DMS153 treated with DMSO at 0.1 percent for 48 hours (cell line): ENCODE measurements at regions not wholly inside any gene's neighbourhood (a gene's known extent, or its start where the extent isn't known, plus 50 kb on each side); places are given as distances from the start of the nearest gene placed in this dataset.

ENCODE experiments used
- DNase-seq: peaks from one replicate; lab custom pipeline; 2025; ENCODE audit not compliant: unreplicated experiment; lab: John Stamatoyannopoulos, UW

- no peak for DNase-seq
Measured at GRCh38 chr19:27777726-27778125, 1435.2 kb downstream of the UQCRFS1 start.

- no peak for DNase-seq
Measured at GRCh38 chr19:27777242-27777641, 1435.7 kb downstream of the UQCRFS1 start.

GRCh38 chr19:27776524-27776923 is 1436.4 kb downstream of the UQCRFS1 start:
- no peak for DNase-seq

- no peak for DNase-seq
Measured at GRCh38 chr19:27776020-27776419, 1436.9 kb downstream of the UQCRFS1 start.

GRCh38 chr19:27775395-27775794 is 1437.6 kb downstream of the UQCRFS1 start:
- DNase-seq, result no peak

DNA sequence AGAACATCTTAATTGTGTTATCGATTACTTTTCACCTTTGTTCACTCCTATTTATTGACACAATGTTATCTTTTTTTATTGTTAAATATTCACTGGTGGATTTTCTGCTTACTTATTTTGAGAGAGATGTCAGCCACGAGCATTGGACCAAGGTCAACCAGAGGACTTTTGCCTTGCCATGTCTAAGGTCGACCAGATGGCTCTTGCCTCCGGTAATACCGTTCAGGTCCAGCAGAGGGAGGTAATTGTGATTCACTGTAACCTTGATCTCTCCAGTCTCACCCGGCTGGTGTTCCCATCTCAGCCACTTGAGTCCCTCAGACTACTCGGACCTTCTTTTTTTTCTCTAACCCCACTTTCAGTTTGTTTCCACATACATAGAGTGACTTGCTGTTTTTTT is 1438.1 kb downstream of the UQCRFS1 start:
- DNase-seq, result no peak

GRCh38 chr19:27774337-27774736 is 1438.6 kb downstream of the UQCRFS1 start:
- no peak for DNase-seq

GRCh38 chr19:27773318-27774094 is 1439.4 kb downstream of the UQCRFS1 start:
- DNase-seq, result no peak

DNA sequence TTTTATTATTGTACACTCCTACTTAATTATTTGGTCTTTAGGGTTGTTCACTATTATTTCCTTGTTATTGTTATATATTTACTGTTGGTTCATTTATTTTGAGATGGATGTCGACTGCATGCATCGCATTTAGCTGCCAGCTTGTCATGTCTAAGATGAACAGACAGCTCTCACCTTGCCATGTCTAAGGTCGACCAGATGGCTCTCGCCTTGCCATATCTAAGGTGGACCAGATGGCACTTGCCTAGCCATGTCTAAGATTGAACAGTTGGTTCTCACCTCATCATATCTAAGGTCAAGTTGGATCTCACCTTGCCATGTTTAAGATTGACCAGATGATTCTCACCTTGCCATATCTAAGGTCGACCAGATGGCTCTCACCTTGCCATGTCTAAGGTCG is 1440.9 kb downstream of the UQCRFS1 start:
- DNase-seq, result no peak

GRCh38 chr19:27770095-27770494 is 1442.9 kb downstream of the UQCRFS1 start:
- DNase-seq, result no peak

DNA sequence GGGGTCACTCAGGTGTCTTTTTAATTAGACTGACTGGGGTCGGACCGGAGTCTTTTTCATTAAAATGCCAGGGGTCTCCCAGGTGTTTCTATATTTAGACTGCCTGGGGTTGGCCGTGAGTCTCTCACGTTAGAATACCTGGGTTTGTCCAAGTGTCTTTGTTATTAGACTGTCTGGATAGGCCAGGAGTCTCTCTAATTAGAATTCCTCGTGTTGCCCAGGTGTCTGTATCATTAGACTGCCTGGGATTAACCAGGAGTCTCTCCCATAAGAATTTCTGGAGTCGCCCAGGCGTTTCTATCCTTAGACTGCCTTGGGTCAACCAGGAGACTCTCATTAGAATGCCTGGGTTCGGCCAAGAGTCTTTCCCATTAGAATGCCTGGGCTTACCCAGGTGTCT is 1445.7 kb downstream of the UQCRFS1 start:
- no peak for DNase-seq

- DNase-seq, result no peak
Measured at GRCh38 chr19:27765912-27766725, 1446.8 kb downstream of the UQCRFS1 start.

- DNase-seq, result no peak
Measured at GRCh38 chr19:27765397-27765796, 1447.6 kb downstream of the UQCRFS1 start.

- DNase-seq, result no peak
Measured at GRCh38 chr19:27764186-27764804, 1448.7 kb downstream of the UQCRFS1 start.

- no peak for DNase-seq
Measured at GRCh38 chr19:27762933-27763332, 1450.0 kb downstream of the UQCRFS1 start.

DNA sequence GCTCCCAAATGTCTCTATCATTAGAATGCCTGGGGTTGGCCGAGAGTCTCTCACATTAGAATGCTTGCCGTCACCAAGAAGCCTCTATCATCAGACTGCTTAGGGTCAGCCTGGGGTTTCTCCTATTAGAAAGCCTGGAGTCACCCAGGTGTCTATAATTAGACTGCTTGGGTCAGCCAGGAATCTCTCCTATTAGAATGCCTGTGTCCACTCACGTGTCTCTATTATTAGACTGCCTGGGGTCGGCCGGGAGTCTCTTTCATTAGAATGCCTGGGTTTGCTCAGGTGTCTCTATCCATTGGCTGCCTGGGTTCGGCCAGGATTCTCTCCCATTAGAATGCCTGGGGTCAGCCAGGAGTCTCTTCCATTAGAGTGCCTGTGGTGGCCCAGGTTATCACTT is 1453.1 kb downstream of the UQCRFS1 start:
- DNase-seq, result no peak

GRCh38 chr19:27758626-27759505 is 1454.1 kb downstream of the UQCRFS1 start:
- no peak for DNase-seq

DNA sequence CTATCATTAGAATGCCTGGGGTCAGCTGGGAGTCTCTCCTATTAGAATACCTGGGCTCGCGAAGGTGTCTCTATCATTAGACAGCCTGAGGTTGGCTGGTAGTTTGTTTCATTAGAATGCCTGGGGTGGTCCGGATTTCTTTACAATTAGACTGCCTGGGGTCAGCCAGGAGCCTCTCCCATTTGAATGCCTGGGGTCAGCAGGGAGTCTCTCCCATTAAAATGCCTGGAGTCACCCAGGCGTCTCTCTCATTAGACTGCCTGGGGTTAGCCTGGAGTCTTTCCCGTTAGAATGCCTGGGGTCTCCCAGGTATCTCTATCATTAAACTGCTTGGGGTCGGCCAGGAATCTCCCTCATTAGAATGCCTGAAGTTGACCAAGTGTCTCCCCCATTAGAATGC is 1458.3 kb downstream of the UQCRFS1 start:
- no peak for DNase-seq

GRCh38 chr19:27753622-27754021 is 1459.3 kb downstream of the UQCRFS1 start:
- DNase-seq, result no peak

GRCh38 chr19:27752530-27753184 is 1460.3 kb downstream of the UQCRFS1 start:
- DNase-seq, result no peak

DNA sequence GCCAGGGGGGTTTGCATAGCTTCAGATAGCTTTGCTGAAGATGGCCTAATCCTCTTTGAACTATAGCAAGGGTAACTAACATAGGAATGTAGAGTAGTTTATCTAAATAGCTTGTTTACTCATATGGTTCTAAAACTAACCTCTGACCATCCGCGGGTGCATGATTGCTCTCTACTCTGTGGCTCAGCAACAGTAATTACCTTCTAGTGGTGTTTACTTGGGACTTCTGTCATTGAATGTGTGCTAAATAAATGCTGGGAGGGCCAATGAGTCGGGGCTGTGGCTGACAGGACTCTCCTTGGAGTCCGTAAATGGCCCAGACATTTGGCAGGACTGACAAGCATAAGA is 1461.9 kb downstream of the UQCRFS1 start:
- no peak for DNase-seq
